GM12891 (cell line): ENCODE measurements at regions not wholly inside any gene's neighbourhood (a gene's known extent, or its start where the extent isn't known, plus 50 kb on each side); places are given as distances from the start of the nearest gene placed in this dataset.

Experiments
- PAX5 ChIP-seq: IDR thresholded peaks from 2 replicates; pipeline ENCODE4 v1.6.1; 2011; ENCODE audit warnings: low read length, moderate library complexity, mild to moderate bottlenecking; ENCODE audit not compliant: insufficient read depth, severe bottlenecking
- POLR2A ChIP-seq: IDR thresholded peaks from 2 replicates; pipeline ENCODE4 v1.6.1; 2011; ENCODE audit warnings: low read depth, low read length, control low read depth
- POLR2AphosphoS5 ChIP-seq: IDR thresholded peaks from 2 replicates; pipeline ENCODE4 v1.6.1; 2011; ENCODE audit warnings: low read depth, low read length, control low read depth
- POU2F2 ChIP-seq: IDR thresholded peaks from 2 replicates; pipeline ENCODE4 v1.6.1; 2011; ENCODE audit warnings: low read depth, mild to moderate bottlenecking, control low read depth, low read length, moderate library complexity
- TAF1 ChIP-seq: IDR thresholded peaks from 2 replicates; pipeline ENCODE4 v1.6.1; 2011; ENCODE audit warnings: low read depth, low read length, control low read depth

GRCh38 chr2:212898011-212898410 lies 253.4 kb downstream of the IKZF2 start:
- TF ChIP-seq POLR2A (no peak), PAX5 (no peak), POLR2AphosphoS5 (no peak), POU2F2 (no peak), TAF1 (no peak)
